Erythroblast (primary cell): ENCODE measurements at regions not wholly inside any gene's neighbourhood (a gene's known extent, or its start where the extent isn't known, plus 50 kb on each side); places are given as distances from the start of the nearest gene placed in this dataset.

Experiments used
- GATA1 ChIP-seq: IDR thresholded peaks from 2 replicates; pipeline ENCODE4 v1.6.1; 2011; ENCODE audit warnings: low read depth, mild to moderate bottlenecking, control low read depth, low read length, moderate library complexity
- POLR2A ChIP-seq: IDR thresholded peaks from 2 replicates; pipeline ENCODE4 v1.6.1; 2011; ENCODE audit warnings: mild to moderate bottlenecking, low read length

- TF ChIP-seq POLR2A (no peak), GATA1 (no peak)
Observed at GRCh38 chr5:34531751-34532360, 124.3 kb upstream of the RAI14 start.
